Gastrocnemius medialis (tissue), 4 donors: ENCODE measurements at regions not wholly inside any gene's neighbourhood (a gene's known extent, or its start where the extent isn't known, plus 50 kb on each side); places are given as distances from the start of the nearest gene placed in this dataset.
"Not testable (repeated sequence)": the region's sequence is repeated elsewhere in the genome, so short reads cannot be mapped to it uniquely, and the experiment has no call there.

Experiments used
- POLR2A ChIP-seq, 2 donors: fragments of 450-650 bp; IDR thresholded peaks; one replicate each; pipeline ENCODE4 v1.6.1; 2017; ENCODE audit warnings: antibody characterized with exemption in 2 of 2, mild to moderate bottlenecking in 2 of 2, moderate library complexity in 2 of 2
- TF ChIP-seq, protein P1 (sequence below), 5 experiments: fragments of 450-650 bp in 3 of 5; fragments of 200-600 bp in 2 of 5; sonication (generic) in 2 of 5; IDR thresholded peaks in 4 of 5; conservative IDR thresholded peaks in 1 of 5; 1 replicate in 4 of 5; 2 replicates in 1 of 5; pipeline ENCODE4 v1.5.1; 2016 to 2019; ENCODE audit warnings: antibody characterized with exemption in 5 of 5, mild to moderate bottlenecking in 3 of 5, moderate library complexity in 3 of 5

DNA sequence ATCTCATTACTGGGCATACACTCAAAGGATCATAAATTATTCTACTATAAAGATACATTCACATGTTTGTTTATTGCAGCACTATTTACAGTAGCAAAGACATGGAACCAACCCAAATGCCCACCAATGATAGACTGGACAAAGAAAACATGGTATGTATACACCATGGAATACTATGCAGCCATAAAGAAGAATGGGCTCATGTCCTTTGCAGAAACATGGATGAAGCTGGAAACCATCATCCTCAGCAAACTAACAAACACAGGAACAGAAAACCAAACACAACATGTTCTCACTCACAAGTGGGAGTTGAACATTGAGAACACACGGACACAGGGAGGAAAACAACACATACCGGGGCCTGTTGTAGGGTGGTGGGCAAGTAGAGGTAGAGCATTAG, 433.1 kb upstream of the CPXCR1 start:
- not testable (repeated sequence) for TF ChIP-seq POLR2A (IDR thresholded peaks at IDR 0.05)
- TF ChIP-seq, protein P1, sequence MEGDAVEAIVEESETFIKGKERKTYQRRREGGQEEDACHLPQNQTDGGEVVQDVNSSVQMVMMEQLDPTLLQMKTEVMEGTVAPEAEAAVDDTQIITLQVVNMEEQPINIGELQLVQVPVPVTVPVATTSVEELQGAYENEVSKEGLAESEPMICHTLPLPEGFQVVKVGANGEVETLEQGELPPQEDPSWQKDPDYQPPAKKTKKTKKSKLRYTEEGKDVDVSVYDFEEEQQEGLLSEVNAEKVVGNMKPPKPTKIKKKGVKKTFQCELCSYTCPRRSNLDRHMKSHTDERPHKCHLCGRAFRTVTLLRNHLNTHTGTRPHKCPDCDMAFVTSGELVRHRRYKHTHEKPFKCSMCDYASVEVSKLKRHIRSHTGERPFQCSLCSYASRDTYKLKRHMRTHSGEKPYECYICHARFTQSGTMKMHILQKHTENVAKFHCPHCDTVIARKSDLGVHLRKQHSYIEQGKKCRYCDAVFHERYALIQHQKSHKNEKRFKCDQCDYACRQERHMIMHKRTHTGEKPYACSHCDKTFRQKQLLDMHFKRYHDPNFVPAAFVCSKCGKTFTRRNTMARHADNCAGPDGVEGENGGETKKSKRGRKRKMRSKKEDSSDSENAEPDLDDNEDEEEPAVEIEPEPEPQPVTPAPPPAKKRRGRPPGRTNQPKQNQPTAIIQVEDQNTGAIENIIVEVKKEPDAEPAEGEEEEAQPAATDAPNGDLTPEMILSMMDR (IDR thresholded peaks at IDR 0.05 in 4 of 5, conservative IDR thresholded peaks at IDR 0.05 in 1 of 5): not testable (repeated sequence)
